ENCODE measurements at regions not wholly inside any gene's neighbourhood (a gene's known extent, or its start where the extent isn't known, plus 50 kb on each side); places are given as distances from the start of the nearest gene placed in this dataset.

DNA sequence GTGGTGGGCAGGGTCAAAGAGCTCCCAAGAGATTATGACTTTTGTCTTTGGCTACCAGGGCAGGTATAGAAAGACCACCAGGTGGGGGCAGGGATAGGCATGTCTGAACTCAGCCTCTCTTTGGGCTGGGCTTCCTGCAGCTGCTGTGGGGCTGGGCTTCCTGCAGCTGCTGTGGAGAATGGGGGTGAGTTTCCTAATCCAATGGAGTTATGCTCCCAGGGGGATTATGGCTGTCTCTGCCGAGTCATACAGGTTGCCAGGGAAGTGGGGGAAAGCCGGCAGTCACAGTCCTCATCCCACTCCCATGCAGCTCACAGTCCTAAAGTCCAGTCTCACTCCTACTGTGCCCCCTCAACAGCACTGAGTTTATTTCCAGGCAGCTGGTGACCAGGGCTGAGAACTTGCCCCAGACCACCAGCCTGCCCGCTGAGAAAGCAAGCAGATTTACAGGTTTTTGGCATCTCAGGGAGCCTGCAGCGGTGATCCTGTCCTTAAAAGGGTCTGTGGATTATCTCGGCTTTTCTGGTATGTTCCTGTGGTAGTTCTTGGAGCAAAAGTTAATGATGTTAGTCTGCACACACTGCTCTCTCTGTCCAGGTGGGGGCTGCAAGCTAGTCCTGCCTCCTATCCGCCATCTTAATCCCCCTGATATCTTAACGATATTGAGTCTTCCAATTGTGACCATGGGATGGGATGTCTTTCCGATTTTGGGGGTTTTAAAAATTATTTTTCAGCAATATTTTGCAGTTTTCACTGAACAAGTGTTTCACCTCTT, 133.4 kb downstream of the RTL9 start:
- TF ChIP-seq, protein P1, sequence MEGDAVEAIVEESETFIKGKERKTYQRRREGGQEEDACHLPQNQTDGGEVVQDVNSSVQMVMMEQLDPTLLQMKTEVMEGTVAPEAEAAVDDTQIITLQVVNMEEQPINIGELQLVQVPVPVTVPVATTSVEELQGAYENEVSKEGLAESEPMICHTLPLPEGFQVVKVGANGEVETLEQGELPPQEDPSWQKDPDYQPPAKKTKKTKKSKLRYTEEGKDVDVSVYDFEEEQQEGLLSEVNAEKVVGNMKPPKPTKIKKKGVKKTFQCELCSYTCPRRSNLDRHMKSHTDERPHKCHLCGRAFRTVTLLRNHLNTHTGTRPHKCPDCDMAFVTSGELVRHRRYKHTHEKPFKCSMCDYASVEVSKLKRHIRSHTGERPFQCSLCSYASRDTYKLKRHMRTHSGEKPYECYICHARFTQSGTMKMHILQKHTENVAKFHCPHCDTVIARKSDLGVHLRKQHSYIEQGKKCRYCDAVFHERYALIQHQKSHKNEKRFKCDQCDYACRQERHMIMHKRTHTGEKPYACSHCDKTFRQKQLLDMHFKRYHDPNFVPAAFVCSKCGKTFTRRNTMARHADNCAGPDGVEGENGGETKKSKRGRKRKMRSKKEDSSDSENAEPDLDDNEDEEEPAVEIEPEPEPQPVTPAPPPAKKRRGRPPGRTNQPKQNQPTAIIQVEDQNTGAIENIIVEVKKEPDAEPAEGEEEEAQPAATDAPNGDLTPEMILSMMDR (IDR thresholded peaks at IDR 0.05; ENCODE audit: low read depth, low read length): no peak
- Histone ChIP-seq H3K27me3 (no peaks in the 10 kb centered on the region), H3K4me3 (ENCODE audit: low read depth, low read length) (peak overlapping the region; percentile 24; the same call in 1 of the 2 replicates), H3K4me1 (no peaks in the 10 kb centered on the region), H3K9me3 (no peaks in the 10 kb centered on the region), H3K36me3 (no peaks in the 10 kb centered on the region)
- DNase-seq: peak; percentile 10

DNA sequence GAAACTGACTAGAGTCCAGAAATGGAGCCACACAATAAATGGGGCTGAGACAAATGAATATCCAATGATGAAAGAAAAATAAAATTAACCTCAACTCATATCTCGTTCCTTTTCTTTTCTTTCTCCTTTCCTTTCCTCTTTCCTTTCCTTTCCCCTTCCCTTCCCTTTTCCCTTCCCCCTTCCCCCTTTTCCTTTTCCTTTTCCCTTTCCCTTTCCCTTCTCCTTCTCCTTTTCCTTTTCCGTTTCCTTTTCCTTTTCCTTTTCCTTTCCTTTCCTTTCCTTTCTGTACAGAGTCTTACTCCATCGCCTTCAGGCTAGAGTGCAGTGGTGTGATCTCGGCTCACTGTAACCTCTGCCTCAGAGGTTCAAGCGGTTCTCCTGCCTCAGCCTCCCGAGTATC, 146.3 kb downstream of the RTL9 start:
- DNase-seq: no peak

DNA sequence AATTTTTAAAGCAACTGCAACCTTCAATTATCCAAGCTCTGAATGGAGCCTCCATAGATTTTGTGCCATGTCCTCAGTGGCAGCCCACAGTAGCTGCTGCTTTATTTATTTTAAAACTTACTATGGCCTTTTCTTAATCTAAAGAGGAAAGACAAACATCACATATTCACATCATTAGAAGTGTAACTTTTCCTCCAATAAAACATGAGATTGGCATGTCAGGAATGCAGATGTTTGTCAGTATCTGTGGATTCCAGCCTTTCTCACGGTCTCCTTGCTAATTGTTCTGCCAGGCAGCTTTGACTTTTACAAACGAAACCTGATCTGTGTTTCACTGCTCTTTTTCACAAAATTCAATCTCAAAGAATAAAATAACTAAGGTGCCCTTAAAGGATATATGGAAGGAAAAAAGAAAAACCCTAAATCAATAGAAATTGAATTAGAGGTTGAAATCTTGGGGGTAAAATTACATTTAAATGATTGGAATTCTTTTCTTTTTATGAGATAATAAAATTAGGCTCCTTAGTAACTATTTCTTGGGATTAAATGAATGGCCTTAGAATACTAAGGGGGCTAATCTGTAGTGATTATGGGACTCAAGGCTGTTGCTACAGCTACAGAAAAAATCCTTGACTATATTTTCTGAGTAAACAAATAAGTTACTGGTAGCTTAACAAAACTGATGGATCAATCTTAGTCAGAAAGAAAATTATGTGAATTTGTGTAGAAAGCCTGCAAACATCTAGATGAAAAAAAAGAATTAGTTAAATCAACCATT, 151.3 kb downstream of the RTL9 start:
- H3K4me3 ChIP-seq (ENCODE audit: low read depth, low read length): no peak overlapping the region
- no peaks in the 10 kb centered on the region for H3K9me3 ChIP-seq
- H3K36me3 ChIP-seq: no peaks in the 10 kb centered on the region
- TF ChIP-seq, protein P1 (IDR thresholded peaks at IDR 0.05; ENCODE audit: low read depth, low read length): no peak
- H3K4me1 ChIP-seq: no peaks in the 10 kb centered on the region
- DNase-seq: no peak
- no peaks in the 10 kb centered on the region for H3K27me3 ChIP-seq

More for the DNA sequence above, 146.3 kb downstream of the RTL9 start:
- no peaks in the 10 kb centered on the region for H3K36me3 ChIP-seq
- TF ChIP-seq, protein P1 (IDR thresholded peaks at IDR 0.05; ENCODE audit: low read depth, low read length): no peak
- H3K9me3 ChIP-seq: no peaks in the 10 kb centered on the region
- no peak overlapping the region for H3K4me3 ChIP-seq (ENCODE audit: low read depth, low read length)
- no peaks in the 10 kb centered on the region for H3K27me3 ChIP-seq
- no peaks in the 10 kb centered on the region for H3K4me1 ChIP-seq

DNA sequence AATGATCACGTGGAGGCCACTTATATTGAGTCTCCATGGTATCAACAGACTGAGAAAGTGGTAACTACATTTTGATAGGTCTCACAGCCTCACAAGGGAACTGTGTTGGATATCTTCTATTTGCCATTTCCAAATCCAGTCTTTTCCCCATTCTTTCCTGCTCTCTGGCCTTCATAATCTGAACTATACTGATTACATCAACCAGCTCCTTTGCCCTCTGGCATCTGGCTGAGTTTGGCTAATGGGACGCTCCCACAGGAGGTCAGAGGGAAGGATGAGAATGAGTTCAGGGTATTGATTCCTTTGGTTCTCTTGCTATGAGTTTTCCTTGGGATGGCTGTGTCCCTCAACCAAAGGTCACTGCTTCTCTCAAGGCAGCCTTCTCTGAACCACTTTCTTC, 152.6 kb downstream of the RTL9 start:
- no peak overlapping the region for H3K4me3 ChIP-seq (ENCODE audit: low read depth, low read length)
- no peaks in the 10 kb centered on the region for H3K36me3 ChIP-seq
- H3K4me1 ChIP-seq: no peaks in the 10 kb centered on the region
- TF ChIP-seq, protein P1 (IDR thresholded peaks at IDR 0.05; ENCODE audit: low read depth, low read length): no peak
- no peak for DNase-seq
- no peaks in the 10 kb centered on the region for H3K9me3 ChIP-seq
- H3K27me3 ChIP-seq: no peaks in the 10 kb centered on the region

GRCh38 chrX:110512341-110512740, 153.7 kb downstream of the RTL9 start:
- TF ChIP-seq, protein P1 (IDR thresholded peaks at IDR 0.05; ENCODE audit: low read depth, low read length): no peak
- H3K27me3 ChIP-seq: no peaks in the 10 kb centered on the region
- H3K4me3 ChIP-seq (ENCODE audit: low read depth, low read length): no peak overlapping the region
- no peaks in the 10 kb centered on the region for H3K9me3 ChIP-seq
- DNase-seq: no peak
- no peaks in the 10 kb centered on the region for H3K4me1 ChIP-seq
- no peaks in the 10 kb centered on the region for H3K36me3 ChIP-seq

DNA sequence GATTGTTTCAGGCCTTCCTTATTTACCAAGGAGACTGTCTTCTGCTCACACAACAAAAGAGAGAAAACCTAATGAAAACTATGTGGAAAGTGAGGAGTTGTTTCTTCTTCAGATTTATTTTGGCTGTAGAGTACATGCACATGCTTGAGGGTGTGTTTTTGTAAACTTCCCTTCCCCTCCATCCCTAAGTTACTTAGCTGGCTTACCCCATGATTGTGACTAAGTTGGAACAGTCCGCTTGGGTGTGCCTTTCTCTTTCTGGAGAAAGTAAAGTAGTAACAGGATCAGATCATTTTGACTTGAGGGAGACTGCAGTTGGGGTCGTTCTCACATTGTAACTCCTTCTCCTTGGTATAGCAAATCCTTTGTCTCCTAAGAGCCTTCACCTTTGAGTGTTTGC, 155.9 kb downstream of the RTL9 start:
- H3K36me3 ChIP-seq: no peaks in the 10 kb centered on the region
- H3K4me3 ChIP-seq (ENCODE audit: low read depth, low read length): no peak overlapping the region
- no peak for DNase-seq
- H3K4me1 ChIP-seq: no peaks in the 10 kb centered on the region
- no peaks in the 10 kb centered on the region for H3K27me3 ChIP-seq
- H3K9me3 ChIP-seq: no peaks in the 10 kb centered on the region
- TF ChIP-seq, protein P1 (IDR thresholded peaks at IDR 0.05; ENCODE audit: low read depth, low read length): no peak

Measured in BE2C (cell line).